ENCODE measurements at regions not wholly inside any gene's neighbourhood (a gene's known extent, or its start where the extent isn't known, plus 50 kb on each side); places are given as distances from the start of the nearest gene placed in this dataset.

- TF ChIP-seq CTCF (IDR thresholded peaks at IDR 0.05) (no peak), EP300 (IDR thresholded peaks at IDR 0.05) (no peak)
Measured at GRCh38 chr11:116511684-116512083, 261.1 kb downstream of the BUD13 start.
